Hematopoietic multipotent progenitor cell treated with erythropoietin and hydrocortisone succinate and interleukin-3 and kit ligand, for 6 days (in vitro differentiated cells): ENCODE measurements at regions not wholly inside any gene's neighbourhood (a gene's known extent, or its start where the extent isn't known, plus 50 kb on each side); places are given as distances from the start of the nearest gene placed in this dataset.
A peak's percentile ranks its signal among the peaks of the same experiment; 100 is the strongest.
"Not testable (repeated sequence)": the region's sequence is repeated elsewhere in the genome, so short reads cannot be mapped to it uniquely, and the experiment has no call there.

ENCODE experiments used
- DNase-seq: peaks from one replicate; pipeline ENCODE4 v3.0.0-alpha.2; 2015

GRCh38 chr1:234957330-234958065, 171.1 kb downstream of the TOMM20 start:
- no peak for DNase-seq

- DNase-seq = no peak
Observed at GRCh38 chr1:234956821-234957329, 171.8 kb downstream of the TOMM20 start.

DNA sequence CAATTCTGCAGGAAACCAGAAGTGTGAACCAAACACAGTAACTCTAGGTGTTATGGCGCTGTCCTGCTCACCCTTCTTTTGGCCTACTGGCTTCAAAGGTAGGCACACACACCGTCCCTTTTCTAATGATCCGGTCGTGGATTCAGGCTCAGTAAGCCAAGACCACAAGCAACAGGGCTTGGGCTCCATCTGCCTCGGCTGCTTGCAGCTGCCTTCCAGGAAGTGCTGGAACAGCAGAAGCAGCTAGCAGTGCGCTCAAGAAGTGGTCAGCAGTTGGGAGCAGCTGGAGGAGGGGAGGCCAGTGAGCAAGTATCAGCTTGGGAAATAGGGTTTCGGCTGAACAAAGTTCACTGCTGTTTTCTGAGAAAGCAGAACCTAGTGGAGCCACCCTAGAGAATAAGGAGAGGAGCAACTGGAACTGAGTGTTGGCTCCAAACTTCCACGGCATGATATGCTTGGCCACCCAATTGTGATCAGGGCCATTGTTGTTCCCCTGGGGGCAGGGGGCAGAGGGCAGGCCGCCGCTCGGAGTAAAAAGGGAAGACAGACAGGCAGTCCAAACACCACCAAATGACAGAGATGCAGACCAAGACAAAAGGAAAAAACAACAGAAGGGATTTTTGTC, 173.4 kb downstream of the TOMM20 start:
- peak; percentile 71 for DNase-seq

DNA sequence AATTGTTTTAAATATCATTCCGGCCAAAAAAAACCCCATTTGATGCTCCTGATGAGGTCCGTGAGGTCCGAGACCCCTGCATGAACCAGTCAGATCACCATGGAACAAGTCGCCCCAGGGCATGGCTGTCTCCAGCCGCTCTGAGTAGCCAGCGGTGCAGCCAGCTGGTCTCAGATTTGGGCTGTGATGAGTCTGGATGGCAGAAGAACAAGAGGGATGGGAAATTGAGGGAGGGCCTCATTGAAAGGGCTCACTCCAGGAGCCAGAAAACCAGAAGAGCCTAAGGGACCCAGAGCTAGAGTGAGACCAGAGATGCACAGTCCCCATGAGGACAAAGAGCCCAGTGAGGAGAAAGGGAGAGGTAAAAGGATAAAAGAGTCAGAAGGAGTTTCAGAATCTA, 174.0 kb downstream of the TOMM20 start:
- no peak for DNase-seq

- DNase-seq = no peak
Observed at GRCh38 chr1:234953655-234954405, 174.8 kb downstream of the TOMM20 start.

- DNase-seq = no peak
Observed at GRCh38 chr1:234950598-234950997, 178.0 kb downstream of the TOMM20 start.

GRCh38 chr1:234949528-234949927, 179.1 kb downstream of the TOMM20 start:
- not testable (repeated sequence) for DNase-seq

- DNase-seq = peak; percentile 65
Observed at GRCh38 chr1:234944439-234945344, 183.9 kb downstream of the TOMM20 start.

- no peak for DNase-seq
Observed at GRCh38 chr1:234943836-234944402, 184.7 kb downstream of the TOMM20 start.

GRCh38 chr1:234942879-234943506, 185.6 kb downstream of the TOMM20 start:
- DNase-seq = peak; percentile 84

- DNase-seq = no peak
Observed at GRCh38 chr1:234942012-234942332, 186.7 kb downstream of the TOMM20 start.

DNA sequence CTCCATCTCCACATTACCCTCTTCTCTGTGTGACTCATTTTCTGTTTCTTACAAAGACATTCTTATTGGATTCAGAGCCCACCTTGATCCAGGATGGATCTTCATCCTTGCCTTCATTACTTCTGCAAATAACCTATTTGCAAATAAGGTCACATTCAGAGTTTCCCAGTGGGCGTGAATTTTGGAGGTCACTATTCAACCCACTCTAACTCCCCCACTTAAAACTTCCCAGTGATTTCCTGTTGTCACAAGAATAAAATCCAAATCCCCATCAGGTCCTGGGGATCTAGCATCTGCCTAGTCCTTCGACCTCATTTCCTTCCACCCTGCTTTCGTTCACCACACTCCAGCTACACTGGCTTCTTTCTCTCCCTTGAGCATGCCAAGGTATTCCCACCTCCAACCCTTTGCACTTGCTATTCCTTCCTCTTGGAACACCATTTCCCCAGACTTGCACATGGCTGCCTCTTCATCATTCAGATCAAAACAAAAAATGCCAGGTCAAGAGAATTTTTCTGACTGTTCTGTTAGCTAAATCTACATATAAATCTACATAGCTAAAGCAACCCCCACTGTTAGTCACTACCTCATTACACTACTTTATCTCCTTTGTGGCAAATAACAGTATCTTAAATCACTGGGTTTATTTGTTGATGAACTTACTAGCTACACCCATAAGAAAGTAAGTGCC, 187.2 kb downstream of the TOMM20 start:
- peak; percentile 45 for DNase-seq

DNA sequence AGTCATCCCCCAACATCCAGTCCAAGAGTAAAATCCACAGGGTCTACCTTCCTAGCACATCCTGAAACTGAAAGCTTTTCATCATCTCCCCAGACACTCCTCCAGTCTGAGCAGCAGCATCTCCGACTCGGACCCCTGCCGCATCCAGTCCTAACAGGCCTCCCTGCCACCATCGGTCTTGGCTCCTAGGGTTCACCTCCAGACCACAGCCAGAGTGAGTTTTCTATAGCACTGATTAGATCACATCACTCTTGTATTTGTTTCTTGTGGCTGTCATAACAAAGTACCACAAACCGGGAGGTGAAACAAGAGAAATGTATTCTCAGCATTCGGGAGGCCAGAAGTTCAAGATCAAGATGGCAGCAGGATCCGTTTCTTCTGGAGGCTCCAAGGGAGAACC, 187.8 kb downstream of the TOMM20 start:
- DNase-seq = no peak

GRCh38 chr1:234938924-234939323, 189.7 kb downstream of the TOMM20 start:
- DNase-seq = no peak

DNA sequence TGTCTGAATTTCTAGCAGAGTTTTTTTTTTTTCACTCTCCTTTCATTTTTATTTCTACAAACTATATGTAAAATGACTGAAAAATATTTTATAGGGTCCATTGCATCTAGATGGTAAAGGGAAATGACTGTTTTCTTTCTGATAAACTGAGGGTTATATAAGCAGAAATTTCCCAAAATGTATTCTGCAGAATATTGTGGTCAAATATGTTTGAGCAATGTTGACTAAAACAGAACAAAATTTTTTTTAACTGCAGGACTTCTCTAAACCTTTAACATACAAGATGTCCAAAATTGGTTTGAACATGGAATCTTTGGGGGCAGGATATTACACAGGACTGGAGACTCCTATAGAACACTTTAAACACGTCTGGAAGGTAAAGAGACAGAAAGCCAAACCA, 190.5 kb downstream of the TOMM20 start:
- no peak for DNase-seq

DNA sequence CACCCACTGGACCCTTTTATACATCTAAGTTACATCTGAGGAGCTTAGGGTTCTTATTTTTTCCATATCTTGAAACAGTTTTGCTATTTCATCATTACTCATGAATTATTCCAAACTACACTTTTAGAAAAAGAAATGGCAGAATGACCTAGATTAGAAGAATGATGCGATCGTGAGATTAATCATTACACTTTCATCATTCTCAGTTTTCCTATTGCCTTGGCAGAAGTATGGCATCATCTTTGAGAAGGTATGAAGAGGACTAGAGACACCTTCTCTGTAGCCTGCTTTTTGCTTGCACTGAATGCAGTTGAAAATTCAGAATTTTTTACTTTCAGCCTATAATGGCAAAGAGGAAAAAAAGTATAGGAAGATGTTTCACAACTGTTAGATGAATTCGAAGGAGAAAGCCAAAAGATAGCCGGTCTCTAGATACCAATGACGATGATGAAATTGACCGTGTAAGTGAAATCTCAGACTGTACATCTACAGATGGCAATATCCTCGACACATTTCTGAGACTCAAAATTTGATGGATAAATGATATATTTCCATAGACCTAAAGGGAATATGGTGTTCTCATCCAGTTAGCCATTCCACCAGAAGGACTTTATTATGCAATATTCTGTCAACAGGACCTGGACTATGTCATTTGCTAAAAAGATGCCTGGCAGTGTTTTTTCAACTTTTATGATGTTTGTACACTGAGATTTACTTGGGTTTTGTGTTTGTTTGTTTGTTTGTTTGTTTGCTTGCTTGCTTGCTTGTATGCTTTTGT, 191.8 kb downstream of the TOMM20 start:
- no peak for DNase-seq

GRCh38 chr1:234934611-234935033, 194.0 kb downstream of the TOMM20 start:
- DNase-seq = peak; percentile 46

DNA sequence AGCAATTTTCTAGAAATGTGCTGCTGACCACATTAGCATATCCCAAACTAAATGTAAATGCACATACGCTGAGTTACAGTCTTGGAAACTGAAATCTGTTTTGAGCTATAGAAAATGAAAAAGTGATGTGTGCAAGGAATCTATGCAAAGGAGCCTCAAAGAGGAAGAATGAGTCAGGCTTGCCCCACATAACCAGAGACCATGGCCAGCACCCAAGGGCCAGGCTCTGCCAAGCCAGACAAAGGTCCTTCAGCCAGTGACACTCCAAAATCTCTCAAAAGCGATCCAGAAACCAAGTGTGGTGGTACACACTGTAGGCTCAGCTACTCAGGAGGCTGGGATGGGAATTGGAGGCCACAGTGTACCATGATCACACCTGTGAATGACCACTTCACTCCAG, 195.2 kb downstream of the TOMM20 start:
- peak; percentile 30 for DNase-seq

DNA sequence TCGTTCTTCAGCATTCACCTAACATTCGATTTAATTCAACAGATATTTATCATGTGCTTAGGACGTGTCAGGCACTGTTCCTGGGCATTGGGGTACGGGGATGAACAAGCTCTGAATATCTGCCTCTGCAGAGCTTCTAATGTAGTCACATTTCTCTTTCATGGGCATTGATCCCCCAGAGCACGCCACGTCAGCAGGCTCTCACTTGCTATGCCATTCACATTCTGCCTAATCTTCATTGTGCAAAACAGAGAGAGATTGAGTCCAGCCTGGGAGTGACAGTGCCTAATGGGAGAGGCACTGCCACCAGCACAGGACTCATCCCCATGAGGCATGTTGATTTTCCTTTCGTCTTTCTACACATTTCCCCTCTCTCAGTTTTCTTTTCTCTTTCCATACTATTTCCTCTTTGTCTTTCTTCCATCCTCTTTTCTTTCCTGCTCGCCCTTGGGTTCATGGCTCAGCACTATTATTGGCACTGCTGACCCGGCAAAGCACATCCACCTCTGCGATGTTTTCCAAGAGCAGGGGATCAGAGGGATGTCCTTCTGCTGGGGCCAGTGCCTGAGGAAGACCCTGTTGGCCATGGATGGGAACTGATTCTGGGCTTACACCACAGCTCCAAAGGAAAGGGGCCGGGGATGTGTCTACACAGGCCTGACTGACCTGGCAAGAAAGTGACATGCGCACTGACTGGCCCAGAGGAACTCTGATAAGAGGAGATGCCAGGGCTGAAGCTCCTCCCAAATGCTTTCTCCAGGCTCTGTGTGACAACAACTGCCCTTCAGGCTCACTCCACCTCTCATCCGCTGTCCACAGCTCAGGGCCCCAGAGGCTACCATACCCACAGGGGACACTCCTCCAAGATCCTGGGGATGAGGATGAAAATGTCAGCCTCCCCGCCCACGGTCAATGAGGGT, 195.9 kb downstream of the TOMM20 start:
- DNase-seq = peak; percentile 25
